ENCODE measurements at regions not wholly inside any gene's neighbourhood (a gene's known extent, or its start where the extent isn't known, plus 50 kb on each side); places are given as distances from the start of the nearest gene placed in this dataset.

DNA sequence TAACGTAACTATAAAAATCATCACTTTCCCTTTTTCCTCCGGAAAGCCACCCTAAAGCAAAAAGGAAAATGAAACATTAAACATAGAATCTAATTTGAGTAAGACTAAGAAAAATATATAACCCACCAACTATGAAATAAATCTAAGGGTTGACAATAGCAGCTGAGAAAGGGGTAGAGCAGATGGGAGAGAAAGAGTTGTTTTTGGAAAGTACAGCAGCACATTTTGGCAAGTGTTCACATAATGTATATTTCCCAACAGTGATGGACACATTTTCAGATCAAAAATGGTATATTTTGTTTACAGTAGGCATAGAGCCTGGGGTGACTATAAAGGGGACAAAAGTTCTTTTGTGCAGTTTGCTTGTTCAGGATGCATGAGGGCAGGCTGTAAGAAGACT lies 1287.4 kb upstream of the B3GALT2 start:
- Histone ChIP-seq H4K20me1 (ENCODE audit: insufficient read depth, low read length, poor library complexity, severe bottlenecking) (no peaks in the 10 kb centered on the region), H3K9me2 (replicated peaks; ENCODE audit: low read depth, low read length) (no peaks in the 10 kb centered on the region), H3K4me3 (ENCODE audit: low read length, poor library complexity, severe bottlenecking) (no peak overlapping the region), H3K36me3 (ENCODE audit: insufficient read depth, low read length) (no peaks in the 10 kb centered on the region), H3K9ac (ENCODE audit: low read depth, low read length, poor library complexity, severe bottlenecking) (no peak overlapping the region), H3K9me3 (ENCODE audit: insufficient read depth, low read depth, low read length) (no peaks in the 10 kb centered on the region), H3K79me2 (ENCODE audit: insufficient read depth, low read length) (no peaks in the 10 kb centered on the region), H3K27me3 (ENCODE audit: insufficient read depth, low read length, poor library complexity, severe bottlenecking) (no peaks in the 10 kb centered on the region), H3F3A (ENCODE audit: low read depth) (no peaks in the 10 kb centered on the region), H3K4me1 (ENCODE audit: insufficient read depth, low read length, poor library complexity, severe bottlenecking) (peaks cover 9% of the 10 kb centered on the region), H2AFZ (ENCODE audit: low read length) (no peak overlapping the region), H3K4me2 (ENCODE audit: low read depth, low read length, poor library complexity, severe bottlenecking) (no peak overlapping the region)
- TF ChIP-seq EZH2phosphoT487 (IDR thresholded peaks at IDR 0.05; ENCODE audit: borderline replicate concordance) (no peak), CTCF (conservative IDR thresholded peaks at IDR 0.05; ENCODE audit: low read length) (no peak)

GRCh38 chr1:194469282-194469681 lies 1282.9 kb upstream of the B3GALT2 start:
- Histone ChIP-seq H3K4me1 (ENCODE audit: insufficient read depth, low read length, poor library complexity, severe bottlenecking) (peaks cover 21% of the 10 kb centered on the region), H3K9me2 (replicated peaks; ENCODE audit: low read depth, low read length) (no peaks in the 10 kb centered on the region), H4K20me1 (ENCODE audit: insufficient read depth, low read length, poor library complexity, severe bottlenecking) (no peaks in the 10 kb centered on the region), H3K4me2 (ENCODE audit: low read depth, low read length, poor library complexity, severe bottlenecking) (peak overlapping the region; percentile 44), H2AFZ (ENCODE audit: low read length) (no peak overlapping the region), H3K36me3 (ENCODE audit: insufficient read depth, low read length) (no peaks in the 10 kb centered on the region), H3K9me3 (ENCODE audit: insufficient read depth, low read depth, low read length) (no peaks in the 10 kb centered on the region), H3K9ac (ENCODE audit: low read depth, low read length, poor library complexity, severe bottlenecking) (no peak overlapping the region), H3K4me3 (ENCODE audit: low read length, poor library complexity, severe bottlenecking) (no peak overlapping the region), H3K27me3 (ENCODE audit: insufficient read depth, low read length, poor library complexity, severe bottlenecking) (no peaks in the 10 kb centered on the region), H3F3A (ENCODE audit: low read depth) (no peaks in the 10 kb centered on the region), H3K79me2 (ENCODE audit: insufficient read depth, low read length) (no peaks in the 10 kb centered on the region)
- no peak for TF ChIP-seq CTCF (conservative IDR thresholded peaks at IDR 0.05; ENCODE audit: low read length)
- no peak for TF ChIP-seq EZH2phosphoT487 (IDR thresholded peaks at IDR 0.05; ENCODE audit: borderline replicate concordance)

DNA sequence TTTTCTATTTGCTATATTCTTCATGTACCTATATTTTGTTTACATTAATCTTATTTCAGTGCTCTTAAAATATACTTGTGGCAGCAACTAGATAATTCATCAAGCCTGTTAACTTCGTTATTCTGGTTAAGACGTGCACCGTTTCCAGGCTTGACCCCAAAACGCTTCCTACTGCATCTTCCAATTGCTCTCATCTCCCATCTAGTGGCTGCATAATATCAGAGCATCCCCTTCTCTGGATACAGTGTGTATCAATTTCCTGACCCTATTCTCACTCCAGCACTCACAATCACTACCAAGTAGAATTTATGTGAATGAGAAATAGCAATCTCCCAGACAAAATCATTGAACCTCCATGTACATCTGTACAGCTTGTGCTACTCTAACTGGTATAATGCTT lies 1280.3 kb upstream of the B3GALT2 start:
- no peaks in the 10 kb centered on the region for H3K79me2 ChIP-seq (ENCODE audit: insufficient read depth, low read length)
- H2AFZ ChIP-seq (ENCODE audit: low read length), result no peak overlapping the region
- H3K9me2 ChIP-seq (replicated peaks; ENCODE audit: low read depth, low read length), result no peaks in the 10 kb centered on the region
- H3K4me3 ChIP-seq (ENCODE audit: low read length, poor library complexity, severe bottlenecking), result no peak overlapping the region
- H3K27me3 ChIP-seq (ENCODE audit: insufficient read depth, low read length, poor library complexity, severe bottlenecking), result no peaks in the 10 kb centered on the region
- no peaks in the 10 kb centered on the region for H4K20me1 ChIP-seq (ENCODE audit: insufficient read depth, low read length, poor library complexity, severe bottlenecking)
- H3K36me3 ChIP-seq (ENCODE audit: insufficient read depth, low read length), result no peaks in the 10 kb centered on the region
- peaks cover 21% of the 10 kb centered on the region for H3K4me1 ChIP-seq (ENCODE audit: insufficient read depth, low read length, poor library complexity, severe bottlenecking)
- H3F3A ChIP-seq (ENCODE audit: low read depth), result no peaks in the 10 kb centered on the region
- TF ChIP-seq EZH2phosphoT487 (IDR thresholded peaks at IDR 0.05; ENCODE audit: borderline replicate concordance), result no peak
- peak; percentile 41 for TF ChIP-seq CTCF (conservative IDR thresholded peaks at IDR 0.05; ENCODE audit: low read length)
- H3K9ac ChIP-seq (ENCODE audit: low read depth, low read length, poor library complexity, severe bottlenecking), result no peak overlapping the region
- H3K9me3 ChIP-seq (ENCODE audit: insufficient read depth, low read depth, low read length), result no peaks in the 10 kb centered on the region
- H3K4me2 ChIP-seq (ENCODE audit: low read depth, low read length, poor library complexity, severe bottlenecking), result no peak overlapping the region

Data from Loucy (cell line).